ENCODE measurements at regions not wholly inside any gene's neighbourhood (a gene's known extent, or its start where the extent isn't known, plus 50 kb on each side); places are given as distances from the start of the nearest gene placed in this dataset.
A peak's percentile ranks its signal among the peaks of the same experiment; 100 is the strongest.

DNA sequence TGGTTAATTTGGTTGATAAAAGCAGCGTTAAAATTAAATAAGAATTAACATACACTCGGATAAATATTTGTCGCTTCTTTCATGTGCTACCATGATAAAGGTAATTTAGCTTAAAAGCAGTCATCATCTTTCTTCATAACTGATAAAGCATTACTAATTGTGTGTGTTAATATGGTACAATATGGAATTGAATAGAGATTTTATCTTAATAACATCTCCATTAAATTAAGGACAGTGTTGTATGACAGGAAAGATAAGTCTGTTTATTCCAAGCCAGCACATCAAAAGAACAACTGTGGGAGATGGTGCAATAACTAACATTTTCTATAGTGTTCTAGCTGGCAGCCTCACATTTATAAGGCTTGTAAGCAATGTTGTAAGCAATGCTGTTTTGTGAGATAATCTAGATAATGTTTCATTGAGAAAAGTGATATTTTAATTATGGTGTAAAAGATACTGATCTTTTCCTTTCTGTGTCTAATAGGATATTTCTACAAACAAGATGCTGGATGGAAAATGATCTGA, 64.4 kb upstream of the AFF3 start:
- TF ChIP-seq, protein P1, sequence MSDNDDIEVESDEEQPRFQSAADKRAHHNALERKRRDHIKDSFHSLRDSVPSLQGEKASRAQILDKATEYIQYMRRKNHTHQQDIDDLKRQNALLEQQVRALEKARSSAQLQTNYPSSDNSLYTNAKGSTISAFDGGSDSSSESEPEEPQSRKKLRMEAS (IDR thresholded peaks at IDR 0.05; ENCODE audit: low read depth, low read length) = no peak
- TF ChIP-seq MYC (IDR thresholded peaks at IDR 0.05; ENCODE audit: low read depth, low read length) (no peak), POLR2A (IDR thresholded peaks at IDR 0.05; ENCODE audit: extremely low read depth, insufficient read length) (no peak)
- TF ChIP-seq, protein P2, sequence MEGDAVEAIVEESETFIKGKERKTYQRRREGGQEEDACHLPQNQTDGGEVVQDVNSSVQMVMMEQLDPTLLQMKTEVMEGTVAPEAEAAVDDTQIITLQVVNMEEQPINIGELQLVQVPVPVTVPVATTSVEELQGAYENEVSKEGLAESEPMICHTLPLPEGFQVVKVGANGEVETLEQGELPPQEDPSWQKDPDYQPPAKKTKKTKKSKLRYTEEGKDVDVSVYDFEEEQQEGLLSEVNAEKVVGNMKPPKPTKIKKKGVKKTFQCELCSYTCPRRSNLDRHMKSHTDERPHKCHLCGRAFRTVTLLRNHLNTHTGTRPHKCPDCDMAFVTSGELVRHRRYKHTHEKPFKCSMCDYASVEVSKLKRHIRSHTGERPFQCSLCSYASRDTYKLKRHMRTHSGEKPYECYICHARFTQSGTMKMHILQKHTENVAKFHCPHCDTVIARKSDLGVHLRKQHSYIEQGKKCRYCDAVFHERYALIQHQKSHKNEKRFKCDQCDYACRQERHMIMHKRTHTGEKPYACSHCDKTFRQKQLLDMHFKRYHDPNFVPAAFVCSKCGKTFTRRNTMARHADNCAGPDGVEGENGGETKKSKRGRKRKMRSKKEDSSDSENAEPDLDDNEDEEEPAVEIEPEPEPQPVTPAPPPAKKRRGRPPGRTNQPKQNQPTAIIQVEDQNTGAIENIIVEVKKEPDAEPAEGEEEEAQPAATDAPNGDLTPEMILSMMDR (IDR thresholded peaks at IDR 0.05; ENCODE audit: low read depth, low read length) = no peak

DNA sequence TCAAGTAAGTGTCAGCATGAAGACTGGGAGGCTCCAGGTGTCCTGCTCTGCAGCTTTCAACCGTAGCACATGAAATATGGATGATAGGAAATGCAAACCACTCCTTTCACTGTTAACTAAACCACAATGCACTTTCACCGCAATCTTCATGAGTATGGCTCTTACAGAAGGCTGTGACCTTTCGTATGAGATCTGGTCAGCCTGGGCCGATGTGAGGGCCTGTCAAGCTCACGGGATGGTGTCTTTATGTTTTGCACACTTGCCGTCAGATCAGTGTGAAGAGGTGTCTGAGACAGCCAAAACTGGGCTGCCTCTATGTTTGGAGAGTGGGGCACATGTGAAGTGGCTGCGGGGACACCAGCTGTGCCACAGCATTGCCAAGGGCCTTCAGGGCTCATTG, 62.8 kb upstream of the AFF3 start:
- TF ChIP-seq MYC (IDR thresholded peaks at IDR 0.05; ENCODE audit: low read depth, low read length) = 0 out of 2 replicates have a peak, but pooled peaks have one; percentile 18
- TF ChIP-seq, protein P2 (IDR thresholded peaks at IDR 0.05; ENCODE audit: low read depth, low read length) = no peak
- DNase-seq (ENCODE audit: low read depth) = peak; percentile 69
- H3K4me3 ChIP-seq (ENCODE audit: low read depth, low read length) = no peak overlapping the region

More for the DNA sequence above, 64.4 kb upstream of the AFF3 start:
- DNase-seq (ENCODE audit: low read depth) = no peak
- no peak overlapping the region for H3K4me3 ChIP-seq (ENCODE audit: low read depth, low read length)

DNA sequence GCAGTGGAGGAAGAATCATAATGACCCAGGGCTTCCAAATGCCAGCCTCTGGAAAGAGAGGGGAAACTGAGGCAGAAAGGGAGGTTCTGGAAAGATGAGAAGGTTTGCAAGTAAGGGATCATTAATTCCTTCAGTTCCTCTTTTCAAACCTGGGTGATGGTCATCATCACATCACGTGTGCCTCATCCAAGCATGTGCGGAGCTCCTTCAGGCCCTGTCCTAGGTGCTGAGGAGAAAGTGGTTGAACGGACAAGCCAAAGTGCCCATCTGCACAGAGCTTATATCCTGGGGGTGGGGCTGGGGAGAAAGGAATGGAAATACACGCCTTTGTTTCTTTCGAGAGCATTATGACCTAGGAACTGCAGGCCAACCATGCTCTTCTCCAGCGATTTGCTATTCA, 60.2 kb upstream of the AFF3 start:
- no peak overlapping the region for H3K4me3 ChIP-seq (ENCODE audit: low read depth, low read length)
- TF ChIP-seq, protein P1 (IDR thresholded peaks at IDR 0.05; ENCODE audit: low read depth, low read length) = peak; percentile 53; the same call in 1 of the 2 replicates
- TF ChIP-seq, protein P2 (IDR thresholded peaks at IDR 0.05; ENCODE audit: low read depth, low read length) = no peak
- DNase-seq (ENCODE audit: low read depth) = peak; percentile 28

DNA sequence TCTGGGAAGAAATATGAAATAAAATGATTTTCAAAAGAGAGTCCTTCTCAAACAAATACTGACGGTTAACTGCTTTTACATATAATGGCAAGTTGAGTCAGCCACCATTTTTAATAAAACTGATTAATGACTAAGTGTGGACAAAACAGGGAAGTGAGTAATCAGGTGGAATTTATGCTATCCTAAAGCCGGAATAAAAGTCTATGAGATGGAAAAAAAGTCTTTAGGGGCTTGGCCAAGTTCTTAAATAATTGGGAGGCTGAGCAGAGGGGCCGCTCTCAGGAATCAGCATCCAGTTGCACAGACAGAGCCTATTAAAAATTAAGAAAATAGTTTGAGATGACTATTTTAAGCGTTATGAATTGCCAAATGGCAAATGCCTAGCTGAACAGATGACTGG, 58.6 kb upstream of the AFF3 start:
- DNase-seq (ENCODE audit: low read depth) = no peak
- TF ChIP-seq, protein P1 (IDR thresholded peaks at IDR 0.05; ENCODE audit: low read depth, low read length) = no peak
- TF ChIP-seq, protein P2 (IDR thresholded peaks at IDR 0.05; ENCODE audit: low read depth, low read length) = no peak
- TF ChIP-seq MYC (IDR thresholded peaks at IDR 0.05; ENCODE audit: low read depth, low read length) = no peak
- no peak for TF ChIP-seq POLR2A (IDR thresholded peaks at IDR 0.05; ENCODE audit: extremely low read depth, insufficient read length)
- H3K4me3 ChIP-seq (ENCODE audit: low read depth, low read length) = no peak overlapping the region

DNA sequence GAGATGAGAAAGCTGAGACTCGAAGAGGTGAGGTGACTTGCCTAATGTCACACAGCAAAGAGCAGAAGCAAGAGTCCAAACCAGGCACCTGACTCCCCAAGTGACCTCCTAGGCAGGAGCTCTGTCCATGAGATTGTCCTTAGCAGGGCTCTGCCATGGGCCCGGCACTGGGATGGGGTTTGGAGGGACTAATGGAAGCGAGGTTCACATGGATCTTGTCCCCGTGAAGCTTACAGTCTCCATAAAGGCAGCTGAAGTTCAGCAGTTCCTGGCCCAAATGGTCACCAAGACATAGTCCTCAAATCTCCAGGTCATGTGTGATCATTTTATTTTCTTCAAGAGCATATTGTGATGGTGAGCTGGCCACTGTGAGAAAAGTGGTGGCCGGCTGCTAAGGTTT, 57.0 kb upstream of the AFF3 start:
- H3K4me3 ChIP-seq (ENCODE audit: low read depth, low read length) = no peak overlapping the region
- DNase-seq (ENCODE audit: low read depth) = no peak
- TF ChIP-seq MYC (IDR thresholded peaks at IDR 0.05; ENCODE audit: low read depth, low read length) (no peak), POLR2A (IDR thresholded peaks at IDR 0.05; ENCODE audit: extremely low read depth, insufficient read length) (no peak)
- TF ChIP-seq, protein P2 (IDR thresholded peaks at IDR 0.05; ENCODE audit: low read depth, low read length) = no peak
- TF ChIP-seq, protein P1 (IDR thresholded peaks at IDR 0.05; ENCODE audit: low read depth, low read length) = no peak

All from NB4 (cell line).